T-cell (primary cell): ENCODE measurements at regions not wholly inside any gene's neighbourhood (a gene's known extent, or its start where the extent isn't known, plus 50 kb on each side); places are given as distances from the start of the nearest gene placed in this dataset.

Experiments
- ATAC-seq, 4 experiments: fragments of 200-7000 bp in 3 of 4; fragments of 150-1000 bp in 1 of 4; cut with Tn5 transposase; replicated peaks in 1 of 4; 1 replicate in 3 of 4; 2 replicates in 1 of 4; pipeline ENCODE4 v1.10.0; 2021; ENCODE audit warnings: moderate library complexity in 3 of 4, mild to moderate bottlenecking in 2 of 4, moderate number of reproducible peaks in 1 of 4
- CTCF ChIA-PET, 2 donors: fragments of 300-600 bp; sonication (Branson Sonifier 250); formaldehyde crosslinking; loops; one replicate each; lab custom pipeline; 2022; ENCODE audit warnings: antibody characterized with exemption in 2 of 2; lab: Charles Lee
- POLR2A ChIA-PET, 2 donors: fragments of 300-600 bp; sonication (Branson Sonifier 250); formaldehyde crosslinking; loops; one replicate each; lab custom pipeline; 2022; ENCODE audit warnings: antibody characterized with exemption in 2 of 2; lab: Charles Lee
- DNase-seq, 35 experiments: peaks; one replicate each; pipeline versions ENCODE4 v3.0.0 to v3.0.0-alpha.2; 2013 to 2023
- H3K27ac ChIP-seq: one replicate; pipeline ENCODE4 v1.5.1; 2013; ENCODE audit warnings: low read length
- H3K27me3 ChIP-seq, 2 experiments: replicated peaks in 1 of 2; 1 replicate in 1 of 2; 2 replicates in 1 of 2; pipeline versions ENCODE4 v1.6.1 to v1.7.0; 2013; ENCODE audit warnings: low read length in 1 of 2, mixed read lengths in 1 of 2; ENCODE audit not compliant: control insufficient read depth in 2 of 2, insufficient read depth in 2 of 2; ENCODE audit errors: extremely low read depth in 1 of 2
- H3K36me3 ChIP-seq, 2 donors: 1 replicate in 1 of 2; 2 replicates in 1 of 2; pipeline versions ENCODE4 v1.6.1 to v1.7.0; 2013; ENCODE audit warnings: low read length in 1 of 2; ENCODE audit not compliant: control insufficient read depth in 2 of 2, insufficient read depth in 1 of 2; ENCODE audit errors: extremely low read depth in 1 of 2
- H3K4me1 ChIP-seq, 2 experiments: 1 replicate in 1 of 2; 2 replicates in 1 of 2; pipeline versions ENCODE4 v1.6.1 to v1.7.0; 2013; ENCODE audit warnings: low read length in 2 of 2, mixed read lengths in 1 of 2; ENCODE audit not compliant: insufficient read depth in 2 of 2, control insufficient read depth in 1 of 2; ENCODE audit errors: extremely low read depth in 1 of 2
- H3K4me3 ChIP-seq, 2 donors: 1 replicate in 1 of 2; 2 replicates in 1 of 2; pipeline versions ENCODE4 v1.5.1 to v1.7.0; 2013; ENCODE audit warnings: mild to moderate bottlenecking in 2 of 2, low read length in 1 of 2, moderate library complexity in 1 of 2; ENCODE audit not compliant: control insufficient read depth in 1 of 2; ENCODE audit errors: extremely low read depth in 1 of 2
- H3K9me3 ChIP-seq: 2 replicates; pipeline ENCODE4 v1.7.0; 2013
- H3K27ac Mint-ChIP-seq, 2 donors: one replicate each; pipeline ENCODE4 v1.8.0; 2020 to 2021; ENCODE audit warnings: mild to moderate bottlenecking in 2 of 2, mixed read lengths in 2 of 2
- H3K27me3 Mint-ChIP-seq, 2 donors: one replicate each; pipeline ENCODE4 v1.8.0; 2021 to 2022; ENCODE audit warnings: mixed read lengths in 2 of 2
- H3K36me3 Mint-ChIP-seq: one replicate; pipeline ENCODE4 v1.8.0; 2021; ENCODE audit warnings: mixed read lengths
- H3K4me1 Mint-ChIP-seq, 3 donors: one replicate each; pipeline ENCODE4 v1.8.0; 2020 to 2022; ENCODE audit warnings: mixed read lengths in 3 of 3, mild to moderate bottlenecking in 1 of 3
- H3K4me3 Mint-ChIP-seq, 3 donors: one replicate each; pipeline ENCODE4 v1.8.0; 2020 to 2022; ENCODE audit warnings: mild to moderate bottlenecking in 3 of 3, mixed read lengths in 3 of 3, moderate library complexity in 3 of 3
- H3K9me3 Mint-ChIP-seq, 3 donors: one replicate each; pipeline ENCODE4 v1.8.0; 2020 to 2022; ENCODE audit warnings: mixed read lengths in 3 of 3
- WGBS: methylation state at CpG from one replicate; pipeline ENCODE4 v1.1.5; 2013; ENCODE audit warnings: missing lambda C conversion rate; ENCODE audit not compliant: insufficient coverage; 5-methylcytosine and 5-hydroxymethylcytosine counted together

DNA sequence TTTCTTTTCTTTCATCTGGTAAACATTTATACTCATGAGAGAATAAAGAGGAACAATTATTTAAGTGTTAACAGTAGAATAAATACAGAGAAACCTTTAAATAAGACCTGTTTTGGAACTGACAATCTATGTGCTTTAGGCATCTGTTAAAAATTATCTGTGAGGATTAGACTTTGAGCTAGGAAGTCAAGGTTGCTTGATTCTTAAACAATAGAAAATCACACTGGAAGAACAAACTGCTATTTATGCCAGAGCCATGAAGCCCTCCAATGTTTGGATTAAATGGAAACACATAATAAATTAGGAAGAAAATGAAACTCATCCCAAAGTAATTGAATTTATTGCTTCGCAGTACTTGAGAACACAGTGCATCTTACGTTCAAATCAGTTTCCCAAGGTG lies 207.2 kb upstream of the NPY2R start:
- H3K27me3 ChIP-seq: no peaks in the 10 kb centered on the region
- no peak overlapping the region for H3K27ac Mint-ChIP-seq
- H3K4me3 ChIP-seq: no peak overlapping the region
- peaks cover 0 to 9% of the 10 kb centered on the region in 2 donors for H3K27me3 Mint-ChIP-seq
- no peaks in the 10 kb centered on the region for H3K36me3 ChIP-seq
- H3K27ac ChIP-seq: no peak overlapping the region
- no peaks in the 10 kb centered on the region for H3K4me1 ChIP-seq
- no CpG with 5 or more reads among the region's 2 CpGs for WGBS
- no peaks in the 10 kb centered on the region for H3K9me3 ChIP-seq
- ATAC-seq (no peak), DNase-seq (no peak)
- no peaks in the 10 kb centered on the region for H3K4me1 Mint-ChIP-seq
- ChIA-PET CTCF (no interaction called here), POLR2A (no interaction called here)
- no peaks in the 10 kb centered on the region for H3K9me3 Mint-ChIP-seq
- no peak overlapping the region for H3K4me3 Mint-ChIP-seq
- H3K36me3 Mint-ChIP-seq: no peaks in the 10 kb centered on the region

- Mint-ChIP-seq H3K36me3 (no peaks in the 10 kb centered on the region), H3K4me3 (no peak overlapping the region), H3K27ac (no peak overlapping the region), H3K27me3 (peaks cover 0 to 3% of the 10 kb centered on the region in 2 donors), H3K4me1 (no peaks in the 10 kb centered on the region), H3K9me3 (no peaks in the 10 kb centered on the region)
- Histone ChIP-seq H3K27ac (no peak overlapping the region), H3K4me3 (no peak overlapping the region), H3K27me3 (no peaks in the 10 kb centered on the region), H3K9me3 (no peaks in the 10 kb centered on the region), H3K36me3 (no peaks in the 10 kb centered on the region), H3K4me1 (no peaks in the 10 kb centered on the region)
- no CpG with 5 or more reads among the region's 5 CpGs for WGBS
- ChIA-PET CTCF (no interaction called here), POLR2A (no interaction called here)
- DNase-seq (no peak), ATAC-seq (no peak)
Measured at GRCh38 chr4:155005395-155006090, 202.9 kb upstream of the NPY2R start.

DNA sequence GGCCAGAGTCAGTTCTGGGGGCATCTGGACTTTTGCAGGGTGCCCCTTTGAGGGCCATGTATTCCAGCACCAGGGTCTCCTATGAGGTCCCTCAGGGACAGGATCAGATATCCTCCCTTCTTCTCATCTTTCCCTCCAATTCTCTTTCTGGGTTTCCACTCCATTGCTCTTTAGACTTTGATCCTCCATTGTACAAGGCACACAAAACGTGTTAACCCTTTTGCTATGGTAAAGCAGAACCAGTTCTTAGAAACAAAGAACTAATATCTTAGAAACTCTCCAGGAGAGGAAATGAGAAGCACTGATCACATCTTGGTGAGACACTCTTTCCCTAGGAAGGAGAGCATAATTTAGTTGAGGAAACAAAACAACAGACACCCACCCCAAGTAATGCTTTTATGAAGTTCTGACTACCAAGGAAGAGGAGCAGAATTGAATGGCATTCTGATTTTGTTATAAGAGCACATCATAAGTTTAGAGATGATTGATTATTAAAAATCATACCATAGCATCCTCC lies 200.7 kb upstream of the NPY2R start:
- H3K4me3 Mint-ChIP-seq: no peak overlapping the region
- Histone ChIP-seq H3K4me1 (no peaks in the 10 kb centered on the region), H3K9me3 (no peaks in the 10 kb centered on the region), H3K27ac (no peak overlapping the region), H3K27me3 (no peaks in the 10 kb centered on the region), H3K36me3 (no peaks in the 10 kb centered on the region), H3K4me3 (no peak overlapping the region)
- ChIA-PET POLR2A (no interaction called here), CTCF (no interaction called here)
- H3K4me1 Mint-ChIP-seq: no peaks in the 10 kb centered on the region
- no peaks in the 10 kb centered on the region for H3K36me3 Mint-ChIP-seq
- DNase-seq (no peak), ATAC-seq (no peak)
- peaks cover 0 to 3% of the 10 kb centered on the region in 2 donors for H3K27me3 Mint-ChIP-seq
- WGBS: no CpG with 5 or more reads among the region's 1 CpG
- H3K9me3 Mint-ChIP-seq: no peaks in the 10 kb centered on the region
- no peak overlapping the region for H3K27ac Mint-ChIP-seq

- no peaks in the 10 kb centered on the region for H3K9me3 ChIP-seq
- H3K4me3 Mint-ChIP-seq: no peak overlapping the region
Measured at GRCh38 chr4:155008389-155008788, 200.0 kb upstream of the NPY2R start.

DNA sequence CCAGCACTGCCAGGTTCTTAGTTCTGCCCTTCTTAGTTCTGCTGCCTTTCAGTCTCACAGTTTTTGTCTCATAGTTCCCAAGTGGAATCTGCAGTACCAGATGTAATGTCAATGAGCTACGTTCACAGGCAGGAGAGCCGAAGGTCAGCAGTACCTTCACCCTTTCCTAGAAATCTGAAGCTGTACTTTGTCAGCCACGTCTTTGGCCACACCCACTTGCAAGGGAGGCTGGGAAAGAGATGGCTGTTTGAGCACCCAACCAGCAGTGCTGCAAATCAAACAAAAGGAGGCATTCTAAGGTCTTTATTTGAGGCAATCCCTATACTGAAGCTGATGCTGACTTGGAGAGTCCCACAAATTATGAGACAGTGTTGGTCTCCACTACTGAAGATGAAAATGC lies 199.1 kb upstream of the NPY2R start:
- no peak for ATAC-seq
- WGBS: 91% methylated on average over 3 of the region's 3 CpGs
- Mint-ChIP-seq H3K9me3 (peaks cover 0 to 4% (median 0%) of the 10 kb centered on the region in 3 donors), H3K36me3 (no peaks in the 10 kb centered on the region), H3K4me3 (no peak overlapping the region), H3K27ac (no peak overlapping the region), H3K4me1 (no peaks in the 10 kb centered on the region), H3K27me3 (peaks cover 0 to 7% of the 10 kb centered on the region in 2 donors)
- no peaks in the 10 kb centered on the region for H3K36me3 ChIP-seq
- no peak for DNase-seq
- no peak overlapping the region for H3K27ac ChIP-seq
- no peaks in the 10 kb centered on the region for H3K27me3 ChIP-seq
- H3K9me3 ChIP-seq: no peaks in the 10 kb centered on the region
- no peaks in the 10 kb centered on the region for H3K4me1 ChIP-seq
- no peak overlapping the region for H3K4me3 ChIP-seq
- ChIA-PET POLR2A (no interaction called here), CTCF (no interaction called here)

More at GRCh38 chr4:155008389-155008788, 200.0 kb upstream of the NPY2R start:
- ATAC-seq: no peak
- H3K36me3 ChIP-seq: no peaks in the 10 kb centered on the region
- no peak for DNase-seq
- Mint-ChIP-seq H3K9me3 (no peaks in the 10 kb centered on the region), H3K4me1 (no peaks in the 10 kb centered on the region), H3K36me3 (no peaks in the 10 kb centered on the region), H3K27ac (no peak overlapping the region), H3K27me3 (peaks cover 0 to 3% of the 10 kb centered on the region in 2 donors)
- H3K4me3 ChIP-seq: no peak overlapping the region
- no peaks in the 10 kb centered on the region for H3K27me3 ChIP-seq
- POLR2A ChIA-PET: no interaction called here
- CTCF ChIA-PET: no interaction called here
- H3K27ac ChIP-seq: no peak overlapping the region
- no peaks in the 10 kb centered on the region for H3K4me1 ChIP-seq
- WGBS: 61% methylated on average over 2 of the region's 2 CpGs

DNA sequence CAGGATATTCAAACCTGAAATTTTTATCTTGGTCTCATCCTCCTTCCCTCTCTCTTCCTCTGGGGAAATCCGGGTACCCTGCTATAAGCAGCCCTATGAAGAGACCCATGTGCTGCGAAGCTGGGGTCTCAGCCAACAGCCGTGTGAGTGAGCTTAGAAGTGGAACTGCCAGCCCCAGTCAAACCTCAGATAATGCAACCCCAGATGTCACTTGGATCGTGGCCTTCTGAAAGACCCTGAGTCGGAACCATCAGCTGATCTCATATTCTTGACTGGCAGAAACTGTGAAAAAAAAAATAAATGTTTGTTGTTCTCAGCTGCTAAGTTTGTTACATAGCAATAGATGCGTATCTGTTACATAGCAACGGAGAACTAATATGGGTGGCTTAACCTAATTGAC lies 198.1 kb upstream of the NPY2R start:
- Mint-ChIP-seq H3K27ac (no peak overlapping the region), H3K4me3 (no peak overlapping the region), H3K36me3 (no peaks in the 10 kb centered on the region), H3K9me3 (peaks cover 0 to 7% (median 4%) of the 10 kb centered on the region in 3 donors), H3K27me3 (peaks cover 0 to 13% of the 10 kb centered on the region in 2 donors), H3K4me1 (no peaks in the 10 kb centered on the region)
- Histone ChIP-seq H3K9me3 (no peaks in the 10 kb centered on the region), H3K27me3 (no peaks in the 10 kb centered on the region), H3K4me3 (no peak overlapping the region), H3K4me1 (no peaks in the 10 kb centered on the region), H3K27ac (no peak overlapping the region), H3K36me3 (no peaks in the 10 kb centered on the region)
- DNase-seq (no peak), ATAC-seq (no peak)
- CTCF ChIA-PET: no interaction called here
- POLR2A ChIA-PET: no interaction called here
- 91% methylated on average over 4 of the region's 7 CpGs for WGBS
